ENCODE measurements at regions not wholly inside any gene's neighbourhood (a gene's known extent, or its start where the extent isn't known, plus 50 kb on each side); places are given as distances from the start of the nearest gene placed in this dataset.
A peak's percentile ranks its signal among the peaks of the same experiment; 100 is the strongest.
"Not testable (repeated sequence)": the region's sequence is repeated elsewhere in the genome, so short reads cannot be mapped to it uniquely, and the experiment has no call there.

- H3K36me3 Mint-ChIP-seq: no peaks in the 10 kb centered on the region
- H3K9me3 Mint-ChIP-seq: peaks cover 3 to 7% of the 10 kb centered on the region in 2 donors
- no peak for DNase-seq (ENCODE audit: low spot score in 2 of 2)
- no peak for ATAC-seq
- no peak overlapping the region for H3K27ac Mint-ChIP-seq
Observed at GRCh38 chr18:55753643-55754263, 165.8 kb upstream of the TCF4 start.

GRCh38 chr18:55751476-55751875, 163.5 kb upstream of the TCF4 start:
- peaks cover 3 to 4% of the 10 kb centered on the region in 2 donors for H3K9me3 Mint-ChIP-seq
- ATAC-seq: no peak
- no peak overlapping the region for H3K27ac Mint-ChIP-seq
- no peaks in the 10 kb centered on the region for H3K36me3 Mint-ChIP-seq
- no peak for DNase-seq (ENCODE audit: low spot score in 2 of 2)

GRCh38 chr18:55748227-55748738, 160.3 kb upstream of the TCF4 start:
- DNase-seq (ENCODE audit: low spot score in 2 of 2): no peak
- Mint-ChIP-seq H3K36me3 (no peaks in the 10 kb centered on the region), H3K9me3 (no peaks in the 10 kb centered on the region), H3K27ac (peak overlapping the region in 1 of 2 donors; percentile 82)
- no peak for ATAC-seq

GRCh38 chr18:55744206-55744605, 156.2 kb upstream of the TCF4 start:
- no peaks in the 10 kb centered on the region for H3K36me3 Mint-ChIP-seq
- DNase-seq (ENCODE audit: low spot score in 2 of 2): no peak
- no peak overlapping the region for H3K27ac Mint-ChIP-seq
- no peaks in the 10 kb centered on the region for H3K9me3 Mint-ChIP-seq
- ATAC-seq: no peak

- H3K9me3 Mint-ChIP-seq: no peaks in the 10 kb centered on the region
- no peak for ATAC-seq
Observed at GRCh38 chr18:55743736-55744135, 155.7 kb upstream of the TCF4 start.

GRCh38 chr18:55743133-55743532, 155.1 kb upstream of the TCF4 start:
- H3K36me3 Mint-ChIP-seq: no peaks in the 10 kb centered on the region
- H3K27ac Mint-ChIP-seq: no peak overlapping the region
- no peaks in the 10 kb centered on the region for H3K9me3 Mint-ChIP-seq
- no peak for ATAC-seq
- DNase-seq (ENCODE audit: low spot score in 2 of 2): no peak

More at GRCh38 chr18:55743736-55744135, 155.7 kb upstream of the TCF4 start:
- H3K27ac Mint-ChIP-seq: no peak overlapping the region
- DNase-seq (ENCODE audit: low spot score in 2 of 2): no peak
- no peaks in the 10 kb centered on the region for H3K36me3 Mint-ChIP-seq

- no peak for DNase-seq (ENCODE audit: low spot score in 2 of 2)
- Mint-ChIP-seq H3K36me3 (no peaks in the 10 kb centered on the region), H3K27ac (no peak overlapping the region), H3K9me3 (peaks cover 0 to 3% of the 10 kb centered on the region in 2 donors)
- ATAC-seq: no peak
Observed at GRCh38 chr18:55739488-55739887, 151.5 kb upstream of the TCF4 start.

GRCh38 chr18:55738483-55739114, 150.6 kb upstream of the TCF4 start:
- H3K36me3 Mint-ChIP-seq: no peaks in the 10 kb centered on the region
- no peak for DNase-seq (ENCODE audit: low spot score in 2 of 2)
- peaks cover 0 to 3% of the 10 kb centered on the region in 2 donors for H3K9me3 Mint-ChIP-seq
- H3K27ac Mint-ChIP-seq: no peak overlapping the region
- no peak for ATAC-seq

GRCh38 chr18:55737781-55738468, 149.9 kb upstream of the TCF4 start:
- Mint-ChIP-seq H3K36me3 (no peaks in the 10 kb centered on the region), H3K27ac (no peak overlapping the region)
- DNase-seq (ENCODE audit: low spot score in 2 of 2): no peak

GRCh38 chr18:55737266-55737665, 149.3 kb upstream of the TCF4 start:
- Mint-ChIP-seq H3K27ac (no peak overlapping the region), H3K9me3 (peaks cover 3 to 5% of the 10 kb centered on the region in 2 donors), H3K36me3 (no peaks in the 10 kb centered on the region)
- no peak for DNase-seq (ENCODE audit: low spot score in 2 of 2)
- no peak for ATAC-seq

More at GRCh38 chr18:55737781-55738468, 149.9 kb upstream of the TCF4 start:
- peaks cover 3 to 5% of the 10 kb centered on the region in 2 donors for H3K9me3 Mint-ChIP-seq
- no peak for ATAC-seq

- ATAC-seq: no peak
- peaks cover 3 to 5% of the 10 kb centered on the region in 2 donors for H3K9me3 Mint-ChIP-seq
- H3K27ac Mint-ChIP-seq: no peak overlapping the region
- DNase-seq (ENCODE audit: low spot score in 2 of 2): no peak
- H3K36me3 Mint-ChIP-seq: no peaks in the 10 kb centered on the region
Observed at GRCh38 chr18:55735969-55736368, 148.0 kb upstream of the TCF4 start.

GRCh38 chr18:55735199-55735855, 147.3 kb upstream of the TCF4 start:
- DNase-seq (ENCODE audit: low spot score in 2 of 2) (no peak), ATAC-seq (no peak)
- no peaks in the 10 kb centered on the region for H3K36me3 Mint-ChIP-seq
- H3K27ac Mint-ChIP-seq: no peak overlapping the region
- H3K9me3 Mint-ChIP-seq: peaks cover 3 to 5% of the 10 kb centered on the region in 2 donors

- peaks cover 3 to 5% of the 10 kb centered on the region in 2 donors for H3K9me3 Mint-ChIP-seq
- H3K36me3 Mint-ChIP-seq: no peaks in the 10 kb centered on the region
- ATAC-seq (no peak), DNase-seq (ENCODE audit: low spot score in 2 of 2) (no peak)
- H3K27ac Mint-ChIP-seq: no peak overlapping the region
Observed at GRCh38 chr18:55732227-55733106, 144.5 kb upstream of the TCF4 start.

GRCh38 chr18:55731594-55732042, 143.6 kb upstream of the TCF4 start:
- no peak overlapping the region for H3K27ac Mint-ChIP-seq
- DNase-seq (ENCODE audit: low spot score in 2 of 2) (no peak), ATAC-seq (peak in 1 of 2 donors; percentile 68)
- peaks cover 3 to 5% of the 10 kb centered on the region in 2 donors for H3K9me3 Mint-ChIP-seq
- H3K36me3 Mint-ChIP-seq: no peaks in the 10 kb centered on the region

GRCh38 chr18:55721006-55721405, 133.0 kb upstream of the TCF4 start:
- ATAC-seq; DNase-seq (ENCODE audit: low spot score in 2 of 2); H3K27ac Mint-ChIP-seq; H3K36me3 Mint-ChIP-seq; H3K9me3 Mint-ChIP-seq: not testable (repeated sequence)

GRCh38 chr18:55713707-55714106, 125.7 kb upstream of the TCF4 start:
- Mint-ChIP-seq H3K9me3 (peaks cover 22 to 24% of the 10 kb centered on the region in 2 donors), H3K27ac (no peak overlapping the region), H3K36me3 (peaks cover 0 to 6% of the 10 kb centered on the region in 2 donors)
- DNase-seq (ENCODE audit: low spot score in 2 of 2) (no peak), ATAC-seq (no peak)
